ENCODE measurements at regions not wholly inside any gene's neighbourhood (a gene's known extent, or its start where the extent isn't known, plus 50 kb on each side); places are given as distances from the start of the nearest gene placed in this dataset.

- H3K27me3 ChIP-seq = no peaks in the 10 kb centered on the region
- no peak for DNase-seq
- H3K4me1 ChIP-seq = peaks cover 0 to 24% (median 11%) of the 10 kb centered on the region in 4 donors
- H3K9me3 ChIP-seq = no peaks in the 10 kb centered on the region
- intact Hi-C loops (cut with DNase I; ENCODE audit: low total_unique reads) = no loop called here
- H3K4me3 ChIP-seq = no peak overlapping the region
- no peak overlapping the region for H3K27ac ChIP-seq
- no peak for TF ChIP-seq CTCF (IDR thresholded peaks at IDR 0.05)
- peaks cover 0 to 11% (median 0%) of the 10 kb centered on the region in 3 donors for H3K36me3 ChIP-seq
Observed at GRCh38 chr3:72436863-72437592, 411.2 kb downstream of the SHQ1 start.

DNA sequence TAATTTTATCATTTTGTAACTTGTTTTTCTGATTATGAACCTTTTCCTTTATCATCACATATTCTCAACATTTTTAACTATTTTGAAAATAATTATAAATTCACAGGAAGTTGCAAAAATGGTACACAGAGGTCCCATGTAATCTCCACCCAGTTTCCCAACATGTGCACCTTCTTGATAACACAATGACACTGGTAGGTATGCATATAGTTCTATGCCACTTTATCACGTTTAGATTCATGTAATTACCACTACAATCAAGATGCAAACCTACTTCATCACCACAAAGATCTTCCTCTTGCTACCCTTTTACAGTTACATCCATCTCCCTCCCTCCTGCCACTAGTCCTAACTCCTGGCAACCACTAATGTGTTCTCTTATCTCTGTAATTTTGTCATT is 413.9 kb downstream of the SHQ1 start:
- no peak overlapping the region for H3K4me3 ChIP-seq
- no peaks in the 10 kb centered on the region for H3K27me3 ChIP-seq
- H3K27ac ChIP-seq = no peak overlapping the region
- intact Hi-C loops (cut with DNase I; ENCODE audit: low total_unique reads) = no loop called here
- no peaks in the 10 kb centered on the region for H3K9me3 ChIP-seq
- H3K36me3 ChIP-seq = peaks cover 0 to 7% (median 0%) of the 10 kb centered on the region in 3 donors
- TF ChIP-seq CTCF (IDR thresholded peaks at IDR 0.05) = no peak
- no peak for DNase-seq
- peaks cover 0 to 18% (median 8%) of the 10 kb centered on the region in 4 donors for H3K4me1 ChIP-seq

GRCh38 chr3:72432246-72432645 is 416.0 kb downstream of the SHQ1 start:
- intact Hi-C loops (cut with DNase I; ENCODE audit: low total_unique reads) = no loop called here
- Histone ChIP-seq H3K9me3 (no peaks in the 10 kb centered on the region), H3K27me3 (no peaks in the 10 kb centered on the region), H3K27ac (no peak overlapping the region), H3K36me3 (no peaks in the 10 kb centered on the region), H3K4me1 (peaks cover 0 to 16% (median 0%) of the 10 kb centered on the region in 4 donors), H3K4me3 (no peak overlapping the region)
- no peak for DNase-seq
- TF ChIP-seq CTCF (IDR thresholded peaks at IDR 0.05) = no peak

DNA sequence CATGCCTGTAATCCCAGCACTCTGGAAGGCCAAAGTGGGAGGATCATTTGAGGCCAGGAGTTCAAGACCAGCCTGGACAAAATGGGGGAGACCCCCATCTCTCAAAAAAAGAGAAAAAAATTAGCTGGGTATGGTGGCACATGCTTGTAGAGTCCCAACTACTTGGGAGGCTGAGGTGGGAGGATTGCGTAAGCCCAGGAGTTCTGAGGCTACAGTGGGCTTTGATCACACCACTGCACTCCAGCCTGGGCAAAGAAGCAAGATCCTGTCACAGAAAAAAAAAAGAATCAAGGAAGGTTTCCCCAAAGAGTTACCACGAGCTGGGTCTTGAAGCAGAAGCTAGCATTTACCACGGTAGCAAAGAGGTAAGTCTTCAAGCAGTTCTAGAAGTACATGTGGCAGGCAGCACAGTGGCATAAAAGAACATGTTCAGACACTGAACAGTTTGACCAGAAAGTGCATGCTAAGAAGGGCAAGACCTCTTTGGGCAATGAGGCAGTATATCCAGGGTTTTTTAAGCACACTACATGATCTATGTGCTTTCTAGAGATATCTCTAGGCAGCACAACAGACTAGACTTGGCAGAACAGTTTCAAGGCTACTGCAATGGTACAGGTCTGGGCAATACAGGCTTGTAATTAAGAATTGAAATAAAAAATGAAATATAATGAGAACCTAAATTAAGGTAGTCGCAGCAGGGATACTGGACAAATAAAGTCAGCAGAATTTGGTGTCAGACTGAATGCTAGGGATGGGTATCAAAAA is 418.5 kb downstream of the SHQ1 start:
- H3K4me1 ChIP-seq = peaks cover 0 to 39% (median 3%) of the 10 kb centered on the region in 4 donors
- no peak for DNase-seq
- H3K27me3 ChIP-seq = no peaks in the 10 kb centered on the region
- H3K4me3 ChIP-seq = no peak overlapping the region
- H3K27ac ChIP-seq = no peak overlapping the region
- no peak for TF ChIP-seq CTCF (IDR thresholded peaks at IDR 0.05)
- intact Hi-C loops (cut with DNase I; ENCODE audit: low total_unique reads) = no loop called here
- no peaks in the 10 kb centered on the region for H3K36me3 ChIP-seq
- H3K9me3 ChIP-seq = no peaks in the 10 kb centered on the region

DNA sequence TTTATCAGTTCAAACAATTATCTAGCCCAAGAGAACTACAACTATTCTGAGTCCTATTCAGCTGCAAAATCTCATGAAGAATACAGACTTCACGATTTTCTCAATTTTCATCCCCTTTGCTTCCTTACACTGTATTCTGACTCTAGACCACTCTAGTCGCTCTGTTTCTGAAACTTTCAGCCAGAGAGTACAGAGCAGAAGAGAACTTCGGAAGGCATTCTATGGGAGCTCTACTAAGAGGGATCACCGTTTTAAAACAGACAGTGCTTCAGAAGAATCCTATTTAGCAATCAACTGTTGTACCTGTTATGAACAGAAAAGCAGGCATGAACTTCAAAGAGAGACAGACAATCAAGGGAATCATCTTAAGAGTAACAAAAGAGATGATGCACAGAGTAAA is 419.4 kb downstream of the SHQ1 start:
- peaks cover 0 to 39% (median 3%) of the 10 kb centered on the region in 4 donors for H3K4me1 ChIP-seq
- TF ChIP-seq CTCF (IDR thresholded peaks at IDR 0.05) = no peak
- H3K27ac ChIP-seq = no peak overlapping the region
- H3K27me3 ChIP-seq = no peaks in the 10 kb centered on the region
- intact Hi-C loops (cut with DNase I; ENCODE audit: low total_unique reads) = no loop called here
- no peaks in the 10 kb centered on the region for H3K9me3 ChIP-seq
- no peaks in the 10 kb centered on the region for H3K36me3 ChIP-seq
- DNase-seq = no peak
- H3K4me3 ChIP-seq = no peak overlapping the region

All from tibial artery (tissue), 4 donors.